ENCODE measurements at regions not wholly inside any gene's neighbourhood (a gene's known extent, or its start where the extent isn't known, plus 50 kb on each side); places are given as distances from the start of the nearest gene placed in this dataset.

DNA sequence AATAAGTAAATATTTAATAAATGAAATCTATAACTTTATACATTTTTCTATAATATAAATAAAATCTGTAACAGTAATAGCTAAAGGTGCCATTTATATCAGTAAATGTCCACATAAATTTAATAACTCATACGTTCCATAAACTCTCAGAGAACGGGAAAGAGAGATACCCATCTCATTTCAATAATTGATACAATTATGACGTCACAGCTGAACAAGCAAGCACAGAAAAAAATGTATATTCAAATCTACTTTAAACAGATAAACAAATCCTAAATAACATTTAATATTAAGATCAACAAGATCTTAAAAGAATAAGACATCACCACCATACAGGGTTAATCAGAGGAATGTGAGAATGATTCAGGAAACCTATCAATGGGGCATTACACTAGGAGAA is 1136.5 kb downstream of the TBC1D22A start:
- no peak overlapping the region for H3K4me3 ChIP-seq (ENCODE audit: low read depth, low read length)
- in situ Hi-C loops (cut with HindIII; ENCODE audit: low sequenced_read_pairs), result no loop called here
- DNase-seq (ENCODE audit: low read depth), result no peak
- TF ChIP-seq, protein P1, sequence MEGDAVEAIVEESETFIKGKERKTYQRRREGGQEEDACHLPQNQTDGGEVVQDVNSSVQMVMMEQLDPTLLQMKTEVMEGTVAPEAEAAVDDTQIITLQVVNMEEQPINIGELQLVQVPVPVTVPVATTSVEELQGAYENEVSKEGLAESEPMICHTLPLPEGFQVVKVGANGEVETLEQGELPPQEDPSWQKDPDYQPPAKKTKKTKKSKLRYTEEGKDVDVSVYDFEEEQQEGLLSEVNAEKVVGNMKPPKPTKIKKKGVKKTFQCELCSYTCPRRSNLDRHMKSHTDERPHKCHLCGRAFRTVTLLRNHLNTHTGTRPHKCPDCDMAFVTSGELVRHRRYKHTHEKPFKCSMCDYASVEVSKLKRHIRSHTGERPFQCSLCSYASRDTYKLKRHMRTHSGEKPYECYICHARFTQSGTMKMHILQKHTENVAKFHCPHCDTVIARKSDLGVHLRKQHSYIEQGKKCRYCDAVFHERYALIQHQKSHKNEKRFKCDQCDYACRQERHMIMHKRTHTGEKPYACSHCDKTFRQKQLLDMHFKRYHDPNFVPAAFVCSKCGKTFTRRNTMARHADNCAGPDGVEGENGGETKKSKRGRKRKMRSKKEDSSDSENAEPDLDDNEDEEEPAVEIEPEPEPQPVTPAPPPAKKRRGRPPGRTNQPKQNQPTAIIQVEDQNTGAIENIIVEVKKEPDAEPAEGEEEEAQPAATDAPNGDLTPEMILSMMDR (IDR thresholded peaks at IDR 0.05; ENCODE audit: low read depth, low read length, missing control alignments), result no peak

DNA sequence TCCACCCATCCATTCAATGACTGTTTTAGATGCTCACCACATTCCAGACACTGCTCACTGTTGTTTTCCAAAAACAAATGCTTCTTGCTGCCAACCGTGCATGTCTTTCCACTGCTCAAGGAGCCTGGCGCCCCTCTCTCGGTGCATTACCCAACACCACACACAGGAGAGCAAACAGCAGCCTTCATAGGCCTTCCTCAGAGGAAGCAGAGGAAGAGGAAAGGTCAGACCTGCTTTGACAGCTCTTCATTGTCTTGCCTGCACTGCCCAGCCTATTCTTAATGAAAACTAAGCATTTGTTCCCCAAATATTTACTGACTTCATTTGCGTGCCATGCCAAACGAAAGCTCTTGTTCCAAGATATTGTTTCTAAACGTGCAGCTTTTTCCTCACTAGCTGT is 1129.2 kb downstream of the TBC1D22A start:
- TF ChIP-seq, protein P1 (IDR thresholded peaks at IDR 0.05; ENCODE audit: low read depth, low read length, missing control alignments), result no peak
- in situ Hi-C loops (cut with HindIII; ENCODE audit: low sequenced_read_pairs), result no loop called here
- no peak overlapping the region for H3K4me3 ChIP-seq (ENCODE audit: low read depth, low read length)
- DNase-seq (ENCODE audit: low read depth), result no peak

DNA sequence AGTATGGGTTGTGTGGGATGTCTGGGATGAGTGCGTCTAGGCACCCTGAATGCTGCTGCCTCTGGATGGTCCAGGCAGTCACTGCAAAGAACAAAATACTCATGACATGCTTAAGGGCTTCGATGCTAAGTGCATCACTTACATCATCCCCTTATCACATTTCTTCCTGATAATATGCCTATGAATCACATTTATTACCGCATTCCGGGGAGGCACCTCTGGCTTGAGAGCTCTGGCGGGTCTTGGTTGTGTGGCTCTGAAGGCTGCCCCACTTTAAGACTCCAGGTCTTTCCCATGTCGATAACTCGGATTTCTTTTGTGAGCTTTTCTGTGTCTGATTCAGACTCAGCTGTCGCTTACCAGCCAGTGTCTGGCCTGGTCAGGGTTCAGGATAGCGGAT is 1126.4 kb downstream of the TBC1D22A start:
- no peak for DNase-seq (ENCODE audit: low read depth)
- TF ChIP-seq, protein P1 (IDR thresholded peaks at IDR 0.05; ENCODE audit: low read depth, low read length, missing control alignments), result no peak
- in situ Hi-C loops (cut with HindIII; ENCODE audit: low sequenced_read_pairs), result no loop called here
- no peak overlapping the region for H3K4me3 ChIP-seq (ENCODE audit: low read depth, low read length)

DNA sequence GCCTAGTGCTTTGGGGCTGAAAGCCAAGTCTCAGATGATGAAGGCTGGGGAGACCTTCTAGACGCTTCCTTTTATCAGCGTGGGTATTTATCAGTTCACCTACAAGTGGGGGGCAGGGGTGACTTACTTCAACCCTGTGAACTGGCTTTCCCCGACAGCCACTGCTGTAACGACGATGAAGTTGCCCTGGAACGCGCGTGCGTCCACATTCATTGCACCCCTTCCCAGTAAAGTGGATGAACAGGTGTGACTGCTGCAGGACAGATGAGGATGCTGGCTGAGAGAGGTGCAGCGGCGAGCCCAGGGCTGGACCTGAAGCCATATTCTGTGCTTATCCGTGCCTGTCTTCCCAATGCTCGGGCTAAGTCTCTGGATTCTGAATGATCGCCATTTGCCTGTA is 1122.3 kb downstream of the TBC1D22A start:
- DNase-seq (ENCODE audit: low read depth), result no peak
- no peak overlapping the region for H3K4me3 ChIP-seq (ENCODE audit: low read depth, low read length)
- in situ Hi-C loops (cut with HindIII; ENCODE audit: low sequenced_read_pairs), result no loop called here
- TF ChIP-seq, protein P1 (IDR thresholded peaks at IDR 0.05; ENCODE audit: low read depth, low read length, missing control alignments), result no peak

DNA sequence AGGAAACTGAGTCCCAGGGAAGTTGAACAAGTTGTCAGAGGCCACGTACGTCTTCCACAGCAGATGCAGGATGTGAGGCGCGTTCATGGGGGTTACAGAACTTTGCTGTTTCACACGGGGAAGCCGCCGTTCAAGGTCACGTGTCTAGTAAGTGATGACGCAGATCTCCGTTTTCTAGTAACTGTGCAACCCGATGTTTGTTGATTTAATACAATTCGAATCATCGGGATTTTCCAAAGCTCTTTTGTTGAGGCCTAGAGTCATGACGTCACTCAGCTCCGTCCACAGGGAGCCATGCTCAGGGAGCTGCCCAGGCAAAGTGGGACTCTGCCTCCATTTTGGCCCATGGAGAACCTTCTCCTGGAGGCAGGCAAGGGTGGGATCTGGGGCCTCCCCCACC is 1121.8 kb downstream of the TBC1D22A start:
- no peak for DNase-seq (ENCODE audit: low read depth)
- in situ Hi-C loops (cut with HindIII; ENCODE audit: low sequenced_read_pairs), result no loop called here
- H3K4me3 ChIP-seq (ENCODE audit: low read depth, low read length), result no peak overlapping the region
- TF ChIP-seq, protein P1 (IDR thresholded peaks at IDR 0.05; ENCODE audit: low read depth, low read length, missing control alignments), result no peak

DNA sequence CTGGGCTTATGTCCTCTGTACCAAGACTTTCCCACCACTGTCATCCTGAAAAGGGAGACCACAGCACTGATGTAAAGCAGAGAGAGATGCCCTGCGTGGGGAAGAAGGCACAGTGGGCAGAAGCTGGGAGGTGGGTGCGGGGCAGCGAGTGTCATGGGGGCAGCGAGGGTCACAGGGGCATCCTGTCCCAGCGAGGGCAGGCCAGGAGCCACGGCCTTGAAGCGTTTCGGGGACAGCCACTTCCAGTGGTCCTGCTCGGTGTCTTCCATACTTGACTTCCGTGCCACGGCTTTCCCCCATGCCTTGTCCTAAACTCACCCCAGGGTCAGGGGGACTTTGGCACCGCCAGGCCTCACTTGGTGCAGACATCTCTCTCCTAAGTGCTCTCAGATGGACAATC is 1121.3 kb downstream of the TBC1D22A start:
- in situ Hi-C loops (cut with HindIII; ENCODE audit: low sequenced_read_pairs), result no loop called here
- TF ChIP-seq, protein P1 (IDR thresholded peaks at IDR 0.05; ENCODE audit: low read depth, low read length, missing control alignments), result no peak
- H3K4me3 ChIP-seq (ENCODE audit: low read depth, low read length), result no peak overlapping the region
- no peak for DNase-seq (ENCODE audit: low read depth)

DNA sequence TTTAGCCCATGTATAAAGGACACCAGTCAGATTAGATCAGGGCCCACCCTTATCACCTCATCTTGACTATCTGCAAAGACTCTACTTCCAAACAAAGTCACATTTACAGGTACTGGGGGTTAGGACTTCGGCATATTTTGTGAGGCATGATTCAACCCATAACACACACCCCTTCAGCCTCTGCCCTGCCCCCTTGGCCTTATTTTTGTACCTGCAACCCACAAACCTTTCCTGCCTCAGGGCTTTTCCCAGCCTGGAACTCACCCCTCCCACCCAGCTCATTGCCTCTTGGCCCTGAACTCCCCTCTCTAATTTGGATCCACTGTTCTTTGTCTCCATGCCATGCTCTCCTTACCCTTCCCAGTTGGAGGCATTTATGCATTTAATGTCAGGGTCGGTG is 1116.9 kb downstream of the TBC1D22A start:
- TF ChIP-seq, protein P1 (IDR thresholded peaks at IDR 0.05; ENCODE audit: low read depth, low read length, missing control alignments), result no peak
- in situ Hi-C loops (cut with HindIII; ENCODE audit: low sequenced_read_pairs), result no loop called here
- H3K4me3 ChIP-seq (ENCODE audit: low read depth, low read length), result no peak overlapping the region
- no peak for DNase-seq (ENCODE audit: low read depth)
